ENCODE measurements at regions not wholly inside any gene's neighbourhood (a gene's known extent, or its start where the extent isn't known, plus 50 kb on each side); places are given as distances from the start of the nearest gene placed in this dataset.

GRCh38 chr21:16796776-16797175, 716.1 kb upstream of the CXADR start:
- H3K4me1 ChIP-seq (ENCODE audit: low read length) = peaks cover 3% of the 10 kb centered on the region; the same call in 1 of the 2 replicates
- TF ChIP-seq CTCF (IDR thresholded peaks at IDR 0.05; ENCODE audit: low read depth, low read length) (no peak), EZH2phosphoT487 (IDR thresholded peaks at IDR 0.05; ENCODE audit: low read depth) (no peak)
- H3K27me3 ChIP-seq (ENCODE audit: low read depth, low read length) = no peaks in the 10 kb centered on the region
- no peak overlapping the region for H3K27ac ChIP-seq (ENCODE audit: low read length)
- no peak overlapping the region for H2AFZ ChIP-seq (ENCODE audit: low read depth, low read length)
- no peak overlapping the region for H3K4me3 ChIP-seq (ENCODE audit: low read length)
- no peaks in the 10 kb centered on the region for H4K20me1 ChIP-seq (ENCODE audit: insufficient read depth, low read length)
- H3K79me2 ChIP-seq (ENCODE audit: low read length) = no peaks in the 10 kb centered on the region
- no peak overlapping the region for H3K9ac ChIP-seq (ENCODE audit: low read length)
- no peak overlapping the region for H3K4me2 ChIP-seq (ENCODE audit: low read length)
- H3K9me3 ChIP-seq (ENCODE audit: insufficient read depth, low read length) = no peaks in the 10 kb centered on the region
- H3K36me3 ChIP-seq (replicated peaks; ENCODE audit: low read depth, low read length) = no peaks in the 10 kb centered on the region

- TF ChIP-seq EZH2phosphoT487 (IDR thresholded peaks at IDR 0.05; ENCODE audit: low read depth) (no peak), CTCF (IDR thresholded peaks at IDR 0.05; ENCODE audit: low read depth, low read length) (no peak)
- no peaks in the 10 kb centered on the region for H4K20me1 ChIP-seq (ENCODE audit: insufficient read depth, low read length)
- H3K79me2 ChIP-seq (ENCODE audit: low read length) = no peaks in the 10 kb centered on the region
These were observed 715.3 kb upstream of the CXADR start for GRCh38 chr21:16797540-16797939.

GRCh38 chr21:16797966-16798365, 714.9 kb upstream of the CXADR start:
- 0 out of 2 replicates have a peak, but pooled peaks cover 2% of the 10 kb centered on the region for H3K4me1 ChIP-seq (ENCODE audit: low read length)
- no peaks in the 10 kb centered on the region for H3K27me3 ChIP-seq (ENCODE audit: low read depth, low read length)
- H3K36me3 ChIP-seq (replicated peaks; ENCODE audit: low read depth, low read length) = no peaks in the 10 kb centered on the region
- TF ChIP-seq CTCF (IDR thresholded peaks at IDR 0.05; ENCODE audit: low read depth, low read length) = no peak
- no peak for TF ChIP-seq EZH2phosphoT487 (IDR thresholded peaks at IDR 0.05; ENCODE audit: low read depth)
- H4K20me1 ChIP-seq (ENCODE audit: insufficient read depth, low read length) = no peaks in the 10 kb centered on the region
- H3K27ac ChIP-seq (ENCODE audit: low read length) = no peak overlapping the region
- H3K9ac ChIP-seq (ENCODE audit: low read length) = no peak overlapping the region
- no peak overlapping the region for H3K4me3 ChIP-seq (ENCODE audit: low read length)
- no peaks in the 10 kb centered on the region for H3K9me3 ChIP-seq (ENCODE audit: insufficient read depth, low read length)
- no peaks in the 10 kb centered on the region for H3K79me2 ChIP-seq (ENCODE audit: low read length)
- H2AFZ ChIP-seq (ENCODE audit: low read depth, low read length) = no peak overlapping the region
- H3K4me2 ChIP-seq (ENCODE audit: low read length) = no peak overlapping the region

More at GRCh38 chr21:16797540-16797939, 715.3 kb upstream of the CXADR start:
- Histone ChIP-seq H3K4me3 (ENCODE audit: low read length) (no peak overlapping the region), H2AFZ (ENCODE audit: low read depth, low read length) (no peak overlapping the region), H3K27me3 (ENCODE audit: low read depth, low read length) (no peaks in the 10 kb centered on the region), H3K9me3 (ENCODE audit: insufficient read depth, low read length) (no peaks in the 10 kb centered on the region), H3K4me1 (ENCODE audit: low read length) (0 out of 2 replicates have a peak, but pooled peaks cover 3% of the 10 kb centered on the region), H3K36me3 (replicated peaks; ENCODE audit: low read depth, low read length) (no peaks in the 10 kb centered on the region), H3K9ac (ENCODE audit: low read length) (no peak overlapping the region), H3K27ac (ENCODE audit: low read length) (no peak overlapping the region), H3K4me2 (ENCODE audit: low read length) (no peak overlapping the region)

- Histone ChIP-seq H3K9ac (ENCODE audit: low read length) (no peak overlapping the region), H3K4me2 (ENCODE audit: low read length) (no peak overlapping the region), H3K4me1 (ENCODE audit: low read length) (no peaks in the 10 kb centered on the region), H3K4me3 (ENCODE audit: low read length) (no peak overlapping the region), H3K79me2 (ENCODE audit: low read length) (no peaks in the 10 kb centered on the region), H2AFZ (ENCODE audit: low read depth, low read length) (no peak overlapping the region), H4K20me1 (ENCODE audit: insufficient read depth, low read length) (no peaks in the 10 kb centered on the region), H3K27ac (ENCODE audit: low read length) (no peak overlapping the region), H3K27me3 (ENCODE audit: low read depth, low read length) (no peaks in the 10 kb centered on the region), H3K36me3 (replicated peaks; ENCODE audit: low read depth, low read length) (no peaks in the 10 kb centered on the region), H3K9me3 (ENCODE audit: insufficient read depth, low read length) (no peaks in the 10 kb centered on the region)
- TF ChIP-seq EZH2phosphoT487 (IDR thresholded peaks at IDR 0.05; ENCODE audit: low read depth) (no peak), CTCF (IDR thresholded peaks at IDR 0.05; ENCODE audit: low read depth, low read length) (no peak)
These were observed 712.1 kb upstream of the CXADR start for GRCh38 chr21:16800536-16801275.
